ENCODE measurements at regions not wholly inside any gene's neighbourhood (a gene's known extent, or its start where the extent isn't known, plus 50 kb on each side); places are given as distances from the start of the nearest gene placed in this dataset.
A peak's percentile ranks its signal among the peaks of the same experiment; 100 is the strongest.

- H3K36me3 ChIP-seq (ENCODE audit: insufficient read depth, low read length): no peaks in the 10 kb centered on the region
- peaks cover 16% of the 10 kb centered on the region for H3K4me1 ChIP-seq (ENCODE audit: control insufficient read depth, insufficient read depth, low read length)
- H3K27me3 ChIP-seq (ENCODE audit: control insufficient read depth, insufficient read depth, low read length): no peaks in the 10 kb centered on the region
- H3K4me3 ChIP-seq (ENCODE audit: low read length): no peak overlapping the region
- peaks cover 11% of the 10 kb centered on the region for H3K9me3 ChIP-seq (replicated peaks; ENCODE audit: low read length)
- H3K9ac ChIP-seq (ENCODE audit: low read depth, low read length): no peak overlapping the region
- H3K4me2 ChIP-seq (ENCODE audit: low read length): no peak overlapping the region
Observed at GRCh38 chr13:109644069-109644750, 142.2 kb downstream of the IRS2 start.

- H3K9ac ChIP-seq (ENCODE audit: low read depth, low read length): no peak overlapping the region
- H3K4me1 ChIP-seq (ENCODE audit: control insufficient read depth, insufficient read depth, low read length): peaks cover 12% of the 10 kb centered on the region
- H3K9me3 ChIP-seq (replicated peaks; ENCODE audit: low read length): peaks cover 11% of the 10 kb centered on the region
- H3K4me3 ChIP-seq (ENCODE audit: low read length): no peak overlapping the region
- H3K36me3 ChIP-seq (ENCODE audit: insufficient read depth, low read length): no peaks in the 10 kb centered on the region
- H3K4me2 ChIP-seq (ENCODE audit: low read length): no peak overlapping the region
- no peaks in the 10 kb centered on the region for H3K27me3 ChIP-seq (ENCODE audit: control insufficient read depth, insufficient read depth, low read length)
Observed at GRCh38 chr13:109642358-109642757, 144.0 kb downstream of the IRS2 start.

GRCh38 chr13:109636736-109637135, 149.6 kb downstream of the IRS2 start:
- H3K9me3 ChIP-seq (replicated peaks; ENCODE audit: low read length): peaks cover 11% of the 10 kb centered on the region

GRCh38 chr13:109631069-109631468, 155.3 kb downstream of the IRS2 start:
- Histone ChIP-seq H3K27me3 (ENCODE audit: control insufficient read depth, insufficient read depth, low read length) (no peaks in the 10 kb centered on the region), H3K4me2 (ENCODE audit: low read length) (no peak overlapping the region), H3K9me3 (replicated peaks; ENCODE audit: low read length) (no peaks in the 10 kb centered on the region), H3K4me1 (ENCODE audit: control insufficient read depth, insufficient read depth, low read length) (peaks cover 35% of the 10 kb centered on the region), H3K36me3 (ENCODE audit: insufficient read depth, low read length) (no peaks in the 10 kb centered on the region), H3K9ac (ENCODE audit: low read depth, low read length) (no peak overlapping the region), H3K4me3 (ENCODE audit: low read length) (no peak overlapping the region)

More at GRCh38 chr13:109636736-109637135, 149.6 kb downstream of the IRS2 start:
- H3K4me3 ChIP-seq (ENCODE audit: low read length): no peak overlapping the region
- H3K36me3 ChIP-seq (ENCODE audit: insufficient read depth, low read length): no peaks in the 10 kb centered on the region
- peaks cover 5% of the 10 kb centered on the region for H3K4me1 ChIP-seq (ENCODE audit: control insufficient read depth, insufficient read depth, low read length)
- H3K27me3 ChIP-seq (ENCODE audit: control insufficient read depth, insufficient read depth, low read length): no peaks in the 10 kb centered on the region
- no peak overlapping the region for H3K4me2 ChIP-seq (ENCODE audit: low read length)
- H3K9ac ChIP-seq (ENCODE audit: low read depth, low read length): no peak overlapping the region

- Histone ChIP-seq H3K4me1 (ENCODE audit: control insufficient read depth, insufficient read depth, low read length) (peaks cover 35% of the 10 kb centered on the region), H3K27me3 (ENCODE audit: control insufficient read depth, insufficient read depth, low read length) (no peaks in the 10 kb centered on the region), H3K4me2 (ENCODE audit: low read length) (no peak overlapping the region), H3K36me3 (ENCODE audit: insufficient read depth, low read length) (no peaks in the 10 kb centered on the region), H3K9ac (ENCODE audit: low read depth, low read length) (no peak overlapping the region), H3K9me3 (replicated peaks; ENCODE audit: low read length) (no peaks in the 10 kb centered on the region), H3K4me3 (ENCODE audit: low read length) (no peak overlapping the region)
Observed at GRCh38 chr13:109630271-109630670, 156.1 kb downstream of the IRS2 start.

GRCh38 chr13:109629737-109630136, 156.6 kb downstream of the IRS2 start:
- H3K4me3 ChIP-seq (ENCODE audit: low read length): no peak overlapping the region
- no peak overlapping the region for H3K4me2 ChIP-seq (ENCODE audit: low read length)
- H3K36me3 ChIP-seq (ENCODE audit: insufficient read depth, low read length): no peaks in the 10 kb centered on the region
- H3K27me3 ChIP-seq (ENCODE audit: control insufficient read depth, insufficient read depth, low read length): no peaks in the 10 kb centered on the region
- peaks cover 35% of the 10 kb centered on the region for H3K4me1 ChIP-seq (ENCODE audit: control insufficient read depth, insufficient read depth, low read length)
- no peak overlapping the region for H3K9ac ChIP-seq (ENCODE audit: low read depth, low read length)
- H3K9me3 ChIP-seq (replicated peaks; ENCODE audit: low read length): no peaks in the 10 kb centered on the region

- peaks cover 35% of the 10 kb centered on the region for H3K4me1 ChIP-seq (ENCODE audit: control insufficient read depth, insufficient read depth, low read length)
- H3K4me2 ChIP-seq (ENCODE audit: low read length): peak overlapping the region; percentile 30
- no peaks in the 10 kb centered on the region for H3K9me3 ChIP-seq (replicated peaks; ENCODE audit: low read length)
- H3K36me3 ChIP-seq (ENCODE audit: insufficient read depth, low read length): no peaks in the 10 kb centered on the region
- no peaks in the 10 kb centered on the region for H3K27me3 ChIP-seq (ENCODE audit: control insufficient read depth, insufficient read depth, low read length)
- H3K4me3 ChIP-seq (ENCODE audit: low read length): no peak overlapping the region
- H3K9ac ChIP-seq (ENCODE audit: low read depth, low read length): peak overlapping the region; percentile 70
Observed at GRCh38 chr13:109628251-109628699, 158.1 kb downstream of the IRS2 start.

- H3K4me3 ChIP-seq (ENCODE audit: low read length): no peak overlapping the region
- no peaks in the 10 kb centered on the region for H3K27me3 ChIP-seq (ENCODE audit: control insufficient read depth, insufficient read depth, low read length)
- H3K9ac ChIP-seq (ENCODE audit: low read depth, low read length): peak overlapping the region; percentile 63
- H3K36me3 ChIP-seq (ENCODE audit: insufficient read depth, low read length): no peaks in the 10 kb centered on the region
- no peaks in the 10 kb centered on the region for H3K9me3 ChIP-seq (replicated peaks; ENCODE audit: low read length)
- H3K4me2 ChIP-seq (ENCODE audit: low read length): peak overlapping the region; percentile 3
- peaks cover 35% of the 10 kb centered on the region for H3K4me1 ChIP-seq (ENCODE audit: control insufficient read depth, insufficient read depth, low read length)
Observed at GRCh38 chr13:109627649-109628048, 158.7 kb downstream of the IRS2 start.

GRCh38 chr13:109626386-109627171, 159.8 kb downstream of the IRS2 start:
- no peaks in the 10 kb centered on the region for H3K9me3 ChIP-seq (replicated peaks; ENCODE audit: low read length)
- H3K4me1 ChIP-seq (ENCODE audit: control insufficient read depth, insufficient read depth, low read length): peaks cover 30% of the 10 kb centered on the region
- H3K4me2 ChIP-seq (ENCODE audit: low read length): no peak overlapping the region
- no peak overlapping the region for H3K9ac ChIP-seq (ENCODE audit: low read depth, low read length)
- H3K36me3 ChIP-seq (ENCODE audit: insufficient read depth, low read length): no peaks in the 10 kb centered on the region
- H3K4me3 ChIP-seq (ENCODE audit: low read length): no peak overlapping the region
- no peaks in the 10 kb centered on the region for H3K27me3 ChIP-seq (ENCODE audit: control insufficient read depth, insufficient read depth, low read length)

- Histone ChIP-seq H3K9ac (ENCODE audit: low read depth, low read length) (no peak overlapping the region), H3K36me3 (ENCODE audit: insufficient read depth, low read length) (no peaks in the 10 kb centered on the region), H3K4me3 (ENCODE audit: low read length) (no peak overlapping the region), H3K27me3 (ENCODE audit: control insufficient read depth, insufficient read depth, low read length) (no peaks in the 10 kb centered on the region), H3K4me1 (ENCODE audit: control insufficient read depth, insufficient read depth, low read length) (peaks cover 30% of the 10 kb centered on the region), H3K9me3 (replicated peaks; ENCODE audit: low read length) (no peaks in the 10 kb centered on the region), H3K4me2 (ENCODE audit: low read length) (no peak overlapping the region)
Observed at GRCh38 chr13:109625156-109625555, 161.2 kb downstream of the IRS2 start.

- Histone ChIP-seq H3K4me3 (ENCODE audit: low read length) (no peak overlapping the region), H3K4me1 (ENCODE audit: control insufficient read depth, insufficient read depth, low read length) (no peaks in the 10 kb centered on the region), H3K4me2 (ENCODE audit: low read length) (no peak overlapping the region), H3K9ac (ENCODE audit: low read depth, low read length) (no peak overlapping the region), H3K27me3 (ENCODE audit: control insufficient read depth, insufficient read depth, low read length) (no peaks in the 10 kb centered on the region), H3K36me3 (ENCODE audit: insufficient read depth, low read length) (no peaks in the 10 kb centered on the region), H3K9me3 (replicated peaks; ENCODE audit: low read length) (no peaks in the 10 kb centered on the region)
Observed at GRCh38 chr13:109622006-109622405, 164.4 kb downstream of the IRS2 start.

All from skeletal muscle satellite cell (primary cell).